OCI-LY1 (cell line): ENCODE measurements at regions not wholly inside any gene's neighbourhood (a gene's known extent, or its start where the extent isn't known, plus 50 kb on each side); places are given as distances from the start of the nearest gene placed in this dataset.

Experiments used
- EZH2 ChIP-seq: fragments of 200-600 bp; sonication (generic), shearing (Covaris generic); IDR thresholded peaks from 2 replicates; pipeline ENCODE4 v1.8.0; 2017; ENCODE audit warnings: borderline replicate concordance, mixed run types, mild to moderate bottlenecking, antibody characterized with exemption, low read length, moderate library complexity, mixed read lengths
- TF ChIP-seq, protein P1 (sequence below): fragments of 200-600 bp; sonication (generic), shearing (Covaris generic); IDR thresholded peaks from 2 replicates; pipeline ENCODE4 v1.5.1; 2017; ENCODE audit warnings: mild to moderate bottlenecking, antibody characterized with exemption, low read length, moderate library complexity, mixed read lengths

GRCh38 chr2:17146358-17146757 is 371.9 kb downstream of the RAD51AP2 start:
- TF ChIP-seq, protein P1, sequence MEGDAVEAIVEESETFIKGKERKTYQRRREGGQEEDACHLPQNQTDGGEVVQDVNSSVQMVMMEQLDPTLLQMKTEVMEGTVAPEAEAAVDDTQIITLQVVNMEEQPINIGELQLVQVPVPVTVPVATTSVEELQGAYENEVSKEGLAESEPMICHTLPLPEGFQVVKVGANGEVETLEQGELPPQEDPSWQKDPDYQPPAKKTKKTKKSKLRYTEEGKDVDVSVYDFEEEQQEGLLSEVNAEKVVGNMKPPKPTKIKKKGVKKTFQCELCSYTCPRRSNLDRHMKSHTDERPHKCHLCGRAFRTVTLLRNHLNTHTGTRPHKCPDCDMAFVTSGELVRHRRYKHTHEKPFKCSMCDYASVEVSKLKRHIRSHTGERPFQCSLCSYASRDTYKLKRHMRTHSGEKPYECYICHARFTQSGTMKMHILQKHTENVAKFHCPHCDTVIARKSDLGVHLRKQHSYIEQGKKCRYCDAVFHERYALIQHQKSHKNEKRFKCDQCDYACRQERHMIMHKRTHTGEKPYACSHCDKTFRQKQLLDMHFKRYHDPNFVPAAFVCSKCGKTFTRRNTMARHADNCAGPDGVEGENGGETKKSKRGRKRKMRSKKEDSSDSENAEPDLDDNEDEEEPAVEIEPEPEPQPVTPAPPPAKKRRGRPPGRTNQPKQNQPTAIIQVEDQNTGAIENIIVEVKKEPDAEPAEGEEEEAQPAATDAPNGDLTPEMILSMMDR = no peak
- TF ChIP-seq EZH2 = no peak
